ENCODE measurements at regions not wholly inside any gene's neighbourhood (a gene's known extent, or its start where the extent isn't known, plus 50 kb on each side); places are given as distances from the start of the nearest gene placed in this dataset.

- H3K4me3 ChIP-seq (ENCODE audit: low read depth in 2 of 2, low read length in 2 of 2) = no peak overlapping the region
- ATAC-seq = no peak
- in situ Hi-C loops (cut with HindIII; ENCODE audit: low pct_unique_long_range_greater_than_20kb, low sequenced_read_pairs) (no loop called here), intact Hi-C loops (cut with micrococcal nuclease; ENCODE audit: unreplicated experiment) (no loop called here)
- H3K9me3 ChIP-seq (ENCODE audit: control insufficient read depth, insufficient read depth, low read depth, low read length) = no peaks in the 10 kb centered on the region
- BruUV-seq (replicated peaks) = no TSS peak
- no peaks in the 10 kb centered on the region; the same call in 1 of the 2 replicates for H3K4me1 ChIP-seq (ENCODE audit: control insufficient read depth, insufficient read depth, low read length)
- POLR2A ChIA-PET = no interaction called here
- DNase-seq (ENCODE audit: low read depth, low spot score) = no peak
- H3K36me3 ChIP-seq (ENCODE audit: control insufficient read depth, insufficient read depth, low read length) = no peaks in the 10 kb centered on the region
- no peak overlapping the region for H3K27ac ChIP-seq (ENCODE audit: low read length)
- TF ChIP-seq TCF7L2 (IDR thresholded peaks at IDR 0.05; ENCODE audit: low read depth, low read length) = no peak
- no peak for TF ChIP-seq CTCF (IDR thresholded peaks at IDR 0.05)
- no peak for TF ChIP-seq POLR2AphosphoS5 (IDR thresholded peaks at IDR 0.05; ENCODE audit: low read depth, low read length)
- no peak for TF ChIP-seq SIN3A (IDR thresholded peaks at IDR 0.05; ENCODE audit: borderline replicate concordance, insufficient read depth, low read depth, low read length)
- no peak for TF ChIP-seq REST (IDR thresholded peaks at IDR 0.05; ENCODE audit: insufficient read depth in 1 of 2, low read depth in 2 of 2, low read length in 1 of 2)
- CTCF ChIA-PET = no interaction called here
- no peaks in the 10 kb centered on the region for H3K27me3 ChIP-seq (ENCODE audit: control insufficient read depth, insufficient read depth, low read length)
These were observed 387.7 kb downstream of the RND3 start for GRCh38 chr2:150099805-150100204.

GRCh38 chr2:150097901-150098531 is 389.5 kb downstream of the RND3 start:
- Histone ChIP-seq H3K27ac (ENCODE audit: low read length) (peak overlapping the region; percentile 67; the same call in 1 of the 2 replicates), H3K4me1 (ENCODE audit: control insufficient read depth, insufficient read depth, low read length) (no peaks in the 10 kb centered on the region; the same call in 1 of the 2 replicates), H3K27me3 (ENCODE audit: control insufficient read depth, insufficient read depth, low read length) (no peaks in the 10 kb centered on the region), H3K36me3 (ENCODE audit: control insufficient read depth, insufficient read depth, low read length) (no peaks in the 10 kb centered on the region), H3K9me3 (ENCODE audit: control insufficient read depth, insufficient read depth, low read depth, low read length) (no peaks in the 10 kb centered on the region), H3K4me3 (ENCODE audit: low read depth in 2 of 2, low read length in 2 of 2) (no peak overlapping the region)
- intact Hi-C loops (cut with micrococcal nuclease; ENCODE audit: unreplicated experiment) = no loop called here
- CTCF ChIA-PET = no interaction called here
- in situ Hi-C loops (cut with HindIII; ENCODE audit: low pct_unique_long_range_greater_than_20kb, low sequenced_read_pairs) = no loop called here
- BruUV-seq (replicated peaks) = no TSS peak
- TF ChIP-seq CTCF (IDR thresholded peaks at IDR 0.05) (no peak), REST (IDR thresholded peaks at IDR 0.05; ENCODE audit: insufficient read depth in 1 of 2, low read depth in 2 of 2, low read length in 1 of 2) (no peak), POLR2AphosphoS5 (IDR thresholded peaks at IDR 0.05; ENCODE audit: low read depth, low read length) (no peak), TCF7L2 (IDR thresholded peaks at IDR 0.05; ENCODE audit: low read depth, low read length) (no peak), SIN3A (IDR thresholded peaks at IDR 0.05; ENCODE audit: borderline replicate concordance, insufficient read depth, low read depth, low read length) (no peak)
- ATAC-seq = no peak
- no peak for DNase-seq (ENCODE audit: low read depth, low spot score)
- POLR2A ChIA-PET = no interaction called here
